ENCODE measurements at regions not wholly inside any gene's neighbourhood (a gene's known extent, or its start where the extent isn't known, plus 50 kb on each side); places are given as distances from the start of the nearest gene placed in this dataset.

GRCh38 chr3:146838221-146838620 is 233.1 kb upstream of the PLSCR5 start:
- no peak for TF ChIP-seq CTCF (IDR thresholded peaks at IDR 0.05; ENCODE audit: insufficient read depth, low read depth, low read length)
- no peak overlapping the region for H3K4me3 ChIP-seq (ENCODE audit: low read depth, low read length)
- DNase-seq (ENCODE audit: low read depth): no peak

- DNase-seq (ENCODE audit: low read depth): no peak
- no peak overlapping the region for H3K4me3 ChIP-seq (ENCODE audit: low read depth, low read length)
- TF ChIP-seq CTCF (IDR thresholded peaks at IDR 0.05; ENCODE audit: insufficient read depth, low read depth, low read length): no peak
These were observed 229.8 kb upstream of the PLSCR5 start for GRCh38 chr3:146834917-146835316.

GRCh38 chr3:146832857-146833458 is 227.8 kb upstream of the PLSCR5 start:
- no peak for DNase-seq (ENCODE audit: low read depth)
- H3K4me3 ChIP-seq (ENCODE audit: low read depth, low read length): no peak overlapping the region
- no peak for TF ChIP-seq CTCF (IDR thresholded peaks at IDR 0.05; ENCODE audit: insufficient read depth, low read depth, low read length)

GRCh38 chr3:146831659-146832058 is 226.5 kb upstream of the PLSCR5 start:
- TF ChIP-seq CTCF (IDR thresholded peaks at IDR 0.05; ENCODE audit: insufficient read depth, low read depth, low read length): no peak
- no peak for DNase-seq (ENCODE audit: low read depth)
- H3K4me3 ChIP-seq (ENCODE audit: low read depth, low read length): no peak overlapping the region

- H3K4me3 ChIP-seq (ENCODE audit: low read depth, low read length): no peak overlapping the region
- no peak for TF ChIP-seq CTCF (IDR thresholded peaks at IDR 0.05; ENCODE audit: insufficient read depth, low read depth, low read length)
- DNase-seq (ENCODE audit: low read depth): no peak
These were observed 225.1 kb upstream of the PLSCR5 start for GRCh38 chr3:146830231-146830630.

GRCh38 chr3:146827836-146828235 is 222.7 kb upstream of the PLSCR5 start:
- no peak for TF ChIP-seq CTCF (IDR thresholded peaks at IDR 0.05; ENCODE audit: insufficient read depth, low read depth, low read length)
- no peak for DNase-seq (ENCODE audit: low read depth)
- H3K4me3 ChIP-seq (ENCODE audit: low read depth, low read length): no peak overlapping the region

- no peak overlapping the region for H3K4me3 ChIP-seq (ENCODE audit: low read depth, low read length)
- no peak for TF ChIP-seq CTCF (IDR thresholded peaks at IDR 0.05; ENCODE audit: insufficient read depth, low read depth, low read length)
- no peak for DNase-seq (ENCODE audit: low read depth)
These were observed 218.5 kb upstream of the PLSCR5 start for GRCh38 chr3:146823622-146824021.

All from fibroblast of villous mesenchyme (primary cell).